ENCODE measurements at regions not wholly inside any gene's neighbourhood (a gene's known extent, or its start where the extent isn't known, plus 50 kb on each side); places are given as distances from the start of the nearest gene placed in this dataset.

- TF ChIP-seq CTCF (conservative IDR thresholded peaks at IDR 0.05; ENCODE audit: low read length) = no peak
- DNase-seq (ENCODE audit: low read depth) = no peak
Observed at GRCh38 chr6:904994-905393, 212.1 kb upstream of the EXOC2 start.

GRCh38 chr6:903761-904160 lies 210.8 kb upstream of the EXOC2 start:
- TF ChIP-seq CTCF (conservative IDR thresholded peaks at IDR 0.05; ENCODE audit: low read length) = no peak
- peak; percentile 57 for DNase-seq (ENCODE audit: low read depth)
- H3K4me3 ChIP-seq (ENCODE audit: low read length) = no peak overlapping the region

More at GRCh38 chr6:904994-905393, 212.1 kb upstream of the EXOC2 start:
- H3K4me3 ChIP-seq (ENCODE audit: low read length) = no peak overlapping the region

GRCh38 chr6:901696-902460 lies 208.9 kb upstream of the EXOC2 start:
- no peak for TF ChIP-seq CTCF (conservative IDR thresholded peaks at IDR 0.05; ENCODE audit: low read length)
- no peak overlapping the region for H3K4me3 ChIP-seq (ENCODE audit: low read length)
- DNase-seq (ENCODE audit: low read depth) = peak; percentile 24

GRCh38 chr6:900716-901605 lies 208.0 kb upstream of the EXOC2 start:
- no peak overlapping the region for H3K4me3 ChIP-seq (ENCODE audit: low read length)
- no peak for TF ChIP-seq CTCF (conservative IDR thresholded peaks at IDR 0.05; ENCODE audit: low read length)
- no peak for DNase-seq (ENCODE audit: low read depth)

GRCh38 chr6:897528-898207 lies 204.7 kb upstream of the EXOC2 start:
- no peak overlapping the region for H3K4me3 ChIP-seq (ENCODE audit: low read length)
- TF ChIP-seq CTCF (conservative IDR thresholded peaks at IDR 0.05; ENCODE audit: low read length) = no peak
- DNase-seq (ENCODE audit: low read depth) = no peak

- TF ChIP-seq CTCF (conservative IDR thresholded peaks at IDR 0.05; ENCODE audit: low read length) = no peak
- no peak overlapping the region for H3K4me3 ChIP-seq (ENCODE audit: low read length)
- DNase-seq (ENCODE audit: low read depth) = no peak
Observed at GRCh38 chr6:894274-894673, 201.3 kb upstream of the EXOC2 start.
